Keratinocyte (primary cell): ENCODE measurements at regions not wholly inside any gene's neighbourhood (a gene's known extent, or its start where the extent isn't known, plus 50 kb on each side); places are given as distances from the start of the nearest gene placed in this dataset.

ENCODE experiments used
- CTCF ChIP-seq, 3 experiments: IDR thresholded peaks in 1 of 3; conservative IDR thresholded peaks in 1 of 3; optimal IDR thresholded peaks in 1 of 3; 2 replicates in 2 of 3; 3 replicates in 1 of 3; pipeline versions ENCODE3 to v1.5.1; 2011; ENCODE audit warnings: low read length in 3 of 3, mild to moderate bottlenecking in 3 of 3, moderate library complexity in 2 of 3, control low read depth in 1 of 3, inconsistent platforms in 1 of 3; ENCODE audit not compliant: insufficient read depth in 2 of 3; ENCODE audit errors: extremely low read depth in 1 of 3
- EZH2 ChIP-seq: IDR thresholded peaks from one replicate; pipeline ENCODE4 v1.6.1; 2012; ENCODE audit warnings: inconsistent platforms, mild to moderate bottlenecking, low read length, moderate library complexity

- TF ChIP-seq CTCF (optimal IDR thresholded peaks at IDR 0.05 in 1 of 3, IDR thresholded peaks at IDR 0.05 in 1 of 3, conservative IDR thresholded peaks at IDR 0.05 in 1 of 3; ENCODE audit: extremely low read depth in 1 of 3, insufficient read depth in 2 of 3, low read length in 3 of 3) (no peak), EZH2 (no peak)
These were observed 674.6 kb downstream of the EPM2A start for GRCh38 chr6:145060714-145061113.
